Loucy (cell line): ENCODE measurements at regions not wholly inside any gene's neighbourhood (a gene's known extent, or its start where the extent isn't known, plus 50 kb on each side); places are given as distances from the start of the nearest gene placed in this dataset.

Experiments
- H2AFZ ChIP-seq: fragments of 200-600 bp; sonication (generic); 2 replicates; pipeline ENCODE4 v1.6.0; 2016; ENCODE audit warnings: antibody characterized with exemption, mild to moderate bottlenecking, low read length, moderate library complexity
- H3F3A ChIP-seq: fragments of 200-600 bp; 2 replicates; pipeline ENCODE4 v1.6.0; 2016; ENCODE audit warnings: antibody characterized with exemption, low read depth, mild to moderate bottlenecking
- H3K27me3 ChIP-seq: fragments of 200-600 bp; sonication (generic); 2 replicates; pipeline ENCODE4 v1.6.1; 2014; ENCODE audit warnings: low read length, mild to moderate bottlenecking; ENCODE audit not compliant: insufficient read depth, poor library complexity, severe bottlenecking
- H3K36me3 ChIP-seq: fragments of 200-600 bp; sonication (generic); 2 replicates; pipeline ENCODE4 v1.6.1; 2016; ENCODE audit warnings: low read length; ENCODE audit not compliant: insufficient read depth
- H3K4me1 ChIP-seq: fragments of 200-600 bp; sonication (generic); 2 replicates; pipeline ENCODE4 v1.5.1; 2014; ENCODE audit warnings: low read length, mild to moderate bottlenecking; ENCODE audit not compliant: insufficient read depth, poor library complexity, severe bottlenecking
- H3K4me2 ChIP-seq: fragments of 200-600 bp; sonication (generic); 2 replicates; pipeline ENCODE4 v1.6.0; 2014; ENCODE audit warnings: antibody characterized with exemption, low read length, low read depth, mild to moderate bottlenecking; ENCODE audit not compliant: poor library complexity, severe bottlenecking
- H3K4me3 ChIP-seq: fragments of 200-600 bp; sonication (generic); 2 replicates; pipeline ENCODE4 v1.5.1; 2014; ENCODE audit warnings: low read length, mild to moderate bottlenecking, mixed read lengths; ENCODE audit not compliant: poor library complexity, severe bottlenecking
- H3K79me2 ChIP-seq: fragments of 200-600 bp; sonication (generic); 2 replicates; pipeline ENCODE4 v1.6.1; 2014; ENCODE audit warnings: low read length; ENCODE audit not compliant: insufficient read depth
- H3K9ac ChIP-seq: fragments of 200-600 bp; sonication (generic); 2 replicates; pipeline ENCODE4 v1.6.0; 2014; ENCODE audit warnings: mild to moderate bottlenecking, low read depth, low read length, moderate library complexity; ENCODE audit not compliant: poor library complexity, severe bottlenecking
- H3K9me2 ChIP-seq: fragments of 200-600 bp; sonication (generic); replicated peaks from 2 replicates; pipeline ENCODE4 v1.6.1; 2016; ENCODE audit warnings: low read depth, low read length, mixed read lengths
- H3K9me3 ChIP-seq: fragments of 200-600 bp; sonication (generic); 2 replicates; pipeline ENCODE4 v1.6.1; 2014; ENCODE audit warnings: mild to moderate bottlenecking, antibody characterized with exemption, low read length, low read depth; ENCODE audit not compliant: insufficient read depth
- H4K20me1 ChIP-seq: fragments of 200-600 bp; sonication (generic); 2 replicates; pipeline ENCODE4 v1.6.0; 2014; ENCODE audit warnings: antibody characterized with exemption, low read length, mild to moderate bottlenecking; ENCODE audit not compliant: insufficient read depth, poor library complexity, severe bottlenecking
- CTCF ChIP-seq: fragments of 200-600 bp; sonication (generic); conservative IDR thresholded peaks from 2 replicates; pipeline ENCODE4 v1.5.1; 2014; ENCODE audit warnings: mild to moderate bottlenecking, antibody characterized with exemption, low read length
- EZH2phosphoT487 ChIP-seq: fragments of 200-600 bp; IDR thresholded peaks from 2 replicates; pipeline ENCODE4 v1.6.1; 2018; ENCODE audit warnings: antibody characterized with exemption, mild to moderate bottlenecking, moderate library complexity, borderline replicate concordance

- H3F3A ChIP-seq, result no peaks in the 10 kb centered on the region
- H3K27me3 ChIP-seq, result no peaks in the 10 kb centered on the region
- TF ChIP-seq CTCF (no peak), EZH2phosphoT487 (no peak)
- no peaks in the 10 kb centered on the region for H3K9me3 ChIP-seq
- no peaks in the 10 kb centered on the region for H3K9me2 ChIP-seq
- no peaks in the 10 kb centered on the region for H3K36me3 ChIP-seq
- no peaks in the 10 kb centered on the region for H3K79me2 ChIP-seq
- H3K4me3 ChIP-seq, result no peak overlapping the region
- no peak overlapping the region for H2AFZ ChIP-seq
- H3K4me1 ChIP-seq, result peaks cover 11% of the 10 kb centered on the region
- no peaks in the 10 kb centered on the region for H4K20me1 ChIP-seq
- no peak overlapping the region for H3K4me2 ChIP-seq
- no peak overlapping the region for H3K9ac ChIP-seq
These were observed 276.1 kb upstream of the SIX2 start for GRCh38 chr2:45285311-45285710.

GRCh38 chr2:45284621-45284995, 275.4 kb upstream of the SIX2 start:
- no peaks in the 10 kb centered on the region for H3K27me3 ChIP-seq
- no peaks in the 10 kb centered on the region for H3K9me3 ChIP-seq
- H3K9me2 ChIP-seq, result no peaks in the 10 kb centered on the region
- H2AFZ ChIP-seq, result no peak overlapping the region
- H3K4me3 ChIP-seq, result no peak overlapping the region
- H3K4me2 ChIP-seq, result no peak overlapping the region
- no peak overlapping the region for H3K9ac ChIP-seq
- peaks cover 15% of the 10 kb centered on the region for H3K4me1 ChIP-seq
- no peaks in the 10 kb centered on the region for H4K20me1 ChIP-seq
- no peak for TF ChIP-seq CTCF
- TF ChIP-seq EZH2phosphoT487, result no peak
- H3F3A ChIP-seq, result no peaks in the 10 kb centered on the region
- H3K36me3 ChIP-seq, result no peaks in the 10 kb centered on the region
- no peaks in the 10 kb centered on the region for H3K79me2 ChIP-seq

- Histone ChIP-seq H3K9me3 (no peaks in the 10 kb centered on the region), H3K4me1 (peaks cover 15% of the 10 kb centered on the region), H3K4me3 (no peak overlapping the region), H3K9me2 (no peaks in the 10 kb centered on the region), H3K4me2 (no peak overlapping the region), H3K36me3 (no peaks in the 10 kb centered on the region), H2AFZ (no peak overlapping the region), H3K79me2 (no peaks in the 10 kb centered on the region), H3K9ac (no peak overlapping the region), H4K20me1 (no peaks in the 10 kb centered on the region), H3K27me3 (no peaks in the 10 kb centered on the region), H3F3A (no peaks in the 10 kb centered on the region)
- no peak for TF ChIP-seq CTCF
These were observed 274.7 kb upstream of the SIX2 start for GRCh38 chr2:45283764-45284620.
